GM03348 (cell line): ENCODE measurements at regions not wholly inside any gene's neighbourhood (a gene's known extent, or its start where the extent isn't known, plus 50 kb on each side); places are given as distances from the start of the nearest gene placed in this dataset.

Experiments
- DNase-seq: peaks from one replicate; pipeline ENCODE4 v3.0.0; 2012; ENCODE audit warnings: low spot score

DNA sequence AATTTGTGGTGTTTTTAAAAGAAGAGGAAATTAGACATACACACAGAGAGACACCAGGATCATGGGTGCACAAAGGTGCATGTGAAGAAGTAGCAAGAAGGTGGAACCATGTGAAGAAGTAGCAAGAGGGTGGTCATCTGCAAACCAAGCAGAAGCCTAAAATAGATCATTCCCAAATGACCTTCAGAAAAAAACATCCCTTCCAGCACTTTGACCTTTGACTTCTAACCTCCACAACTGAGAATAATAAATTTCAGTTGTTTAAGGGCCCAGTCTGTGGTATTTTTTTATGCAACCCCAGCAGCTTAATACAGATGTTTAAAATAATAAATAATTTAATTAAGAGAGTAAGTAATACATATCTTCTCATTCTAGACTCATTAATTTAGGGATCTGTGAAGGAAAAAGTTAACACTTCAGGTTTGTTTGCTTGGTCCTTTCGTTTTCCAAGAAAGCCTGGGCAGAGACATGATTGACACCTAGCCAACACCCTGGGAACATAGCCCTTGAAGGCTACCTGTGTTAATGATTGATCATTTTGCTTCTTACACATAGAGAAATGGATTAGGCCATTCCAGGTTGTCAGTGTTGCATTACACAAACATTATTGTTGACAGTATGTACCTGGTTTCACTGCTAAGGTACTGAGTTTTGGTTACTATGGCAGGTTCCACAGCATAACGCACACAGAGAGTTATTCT lies 1331.2 kb upstream of the GBE1 start:
- no peak for DNase-seq

DNA sequence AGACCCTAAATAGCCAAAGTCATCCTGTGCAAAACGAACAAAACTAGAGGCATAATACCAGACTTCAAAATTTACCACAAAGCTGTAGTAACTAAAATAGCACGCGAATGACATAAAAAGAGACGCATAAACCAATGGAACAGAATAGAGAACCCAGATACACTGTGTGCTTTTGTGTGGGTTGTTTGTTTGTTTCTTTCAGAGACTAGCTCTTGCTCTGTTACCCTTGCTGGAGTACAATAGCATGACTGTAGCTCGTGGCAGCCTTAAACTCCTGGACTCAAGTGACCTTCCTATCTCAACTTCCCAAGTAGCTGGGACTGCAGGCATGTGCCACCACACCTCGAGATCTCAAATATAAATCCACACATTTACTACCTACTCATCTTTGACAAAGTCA lies 1314.6 kb upstream of the GBE1 start:
- DNase-seq, result no peak

DNA sequence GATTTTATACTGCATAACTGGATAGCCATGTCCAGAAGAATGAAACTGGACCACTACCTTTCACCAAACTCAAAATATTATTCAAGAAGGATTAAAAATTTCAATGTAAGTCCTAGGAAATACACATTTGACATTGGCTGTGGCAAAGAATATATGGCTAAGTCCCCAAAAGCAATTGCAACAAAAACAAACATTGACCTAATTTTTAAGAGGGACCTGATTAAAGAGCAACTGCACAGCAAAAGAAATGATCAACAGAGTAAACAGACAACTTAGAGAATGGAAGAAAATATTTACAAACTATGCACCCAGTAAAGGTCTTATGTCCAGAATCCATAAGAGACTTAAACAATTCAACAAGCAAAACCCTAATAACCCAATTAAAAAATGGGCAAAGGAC lies 1313.0 kb upstream of the GBE1 start:
- no peak for DNase-seq

DNA sequence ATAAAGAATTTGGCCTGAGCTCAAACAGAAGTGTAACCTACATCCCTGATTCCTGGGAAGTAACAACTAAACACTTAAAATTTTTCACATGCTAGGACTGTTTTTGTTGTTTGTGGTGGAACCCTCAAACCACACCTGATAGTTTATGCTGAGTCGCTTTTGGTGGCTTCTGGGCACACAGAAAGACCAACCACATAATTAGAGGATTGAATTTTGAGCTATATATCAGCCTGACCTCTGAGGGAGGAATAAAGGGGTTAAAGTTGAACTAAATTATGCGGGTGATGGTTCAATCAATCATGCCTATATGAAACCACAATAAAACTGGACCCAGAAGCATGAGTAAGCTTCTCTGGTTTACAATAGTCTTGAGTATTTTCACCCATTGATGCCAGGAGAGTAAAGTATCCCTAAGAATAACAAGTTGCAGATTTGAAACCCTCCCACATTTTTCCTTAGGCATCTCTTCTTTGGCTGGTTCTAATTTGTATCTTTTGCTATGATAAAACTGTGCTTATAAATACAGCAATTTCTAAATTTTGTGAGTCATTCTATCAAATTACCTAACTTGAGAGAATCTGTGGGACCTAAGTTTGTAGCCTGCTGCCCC lies 1304.5 kb upstream of the GBE1 start:
- DNase-seq, result no peak

DNA sequence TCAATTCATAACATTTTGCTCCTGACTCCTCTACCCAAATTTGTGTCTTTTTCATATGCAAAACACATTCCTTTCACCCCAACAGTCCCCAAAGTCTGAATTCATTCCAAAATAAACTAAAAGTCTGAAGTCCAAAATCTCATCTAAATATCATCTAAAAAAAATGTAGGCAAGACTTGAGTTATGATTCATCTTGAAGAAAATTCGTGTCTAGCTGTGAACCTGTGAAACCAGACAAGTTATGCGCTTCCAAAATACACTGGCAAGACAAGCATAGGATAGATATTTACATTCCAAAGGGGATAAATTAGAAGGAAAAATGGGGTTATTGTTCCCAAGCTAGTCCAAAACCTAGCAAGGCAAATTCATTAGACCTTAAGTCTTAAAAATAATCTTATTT lies 1302.0 kb upstream of the GBE1 start:
- DNase-seq, result no peak

DNA sequence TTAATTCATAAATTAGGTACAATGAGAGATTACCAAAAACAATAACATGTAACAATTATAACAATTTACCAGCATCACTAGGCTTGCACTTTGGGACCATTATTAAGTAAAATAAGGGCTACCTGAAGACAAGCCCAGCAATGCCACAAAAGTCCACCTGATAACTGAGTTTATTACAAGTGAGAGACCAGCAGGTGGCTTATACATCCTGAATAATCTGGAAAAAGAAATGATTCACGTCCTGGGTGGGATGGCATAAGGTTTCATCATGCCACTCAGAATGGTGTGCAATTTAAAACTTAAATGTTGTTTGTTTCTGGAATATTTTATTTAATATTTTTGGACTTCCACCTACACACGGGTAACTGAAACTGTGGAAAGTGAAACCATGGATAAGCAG lies 1287.1 kb upstream of the GBE1 start:
- DNase-seq, result no peak

DNA sequence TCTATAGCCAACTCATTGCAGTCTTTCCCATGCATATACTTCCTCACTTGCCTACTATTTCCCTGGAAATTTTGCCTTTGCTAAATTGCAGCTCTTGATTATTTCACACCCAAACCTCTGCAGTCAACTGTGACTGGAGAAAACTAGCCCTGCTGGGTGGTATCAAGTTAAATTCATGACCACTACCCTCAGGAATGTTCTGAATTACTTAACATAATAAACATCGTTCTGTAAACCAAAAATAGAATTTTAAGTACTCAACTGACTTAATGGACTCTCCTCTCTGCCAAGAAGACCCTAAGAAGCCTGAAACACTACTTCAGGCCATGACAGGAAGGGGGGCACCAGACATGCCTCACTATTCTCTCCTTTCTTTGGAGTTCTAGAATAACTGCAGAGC lies 1278.0 kb upstream of the GBE1 start:
- DNase-seq, result no peak

DNA sequence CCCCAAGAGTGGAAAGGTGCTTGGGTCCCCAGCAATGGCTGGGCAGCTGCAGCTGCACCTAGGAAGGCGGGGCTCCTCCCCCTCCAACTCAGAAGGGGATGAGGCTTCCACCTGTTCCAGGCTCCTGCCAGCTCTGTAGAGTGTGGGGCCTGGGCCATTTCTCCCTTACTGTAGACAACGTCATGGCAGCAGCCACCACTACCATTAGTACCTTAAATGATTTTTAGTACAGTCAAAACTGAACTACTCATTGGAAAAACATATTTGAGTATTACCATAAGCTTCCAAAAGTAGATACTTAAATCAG lies 1274.2 kb upstream of the GBE1 start:
- DNase-seq, result no peak

DNA sequence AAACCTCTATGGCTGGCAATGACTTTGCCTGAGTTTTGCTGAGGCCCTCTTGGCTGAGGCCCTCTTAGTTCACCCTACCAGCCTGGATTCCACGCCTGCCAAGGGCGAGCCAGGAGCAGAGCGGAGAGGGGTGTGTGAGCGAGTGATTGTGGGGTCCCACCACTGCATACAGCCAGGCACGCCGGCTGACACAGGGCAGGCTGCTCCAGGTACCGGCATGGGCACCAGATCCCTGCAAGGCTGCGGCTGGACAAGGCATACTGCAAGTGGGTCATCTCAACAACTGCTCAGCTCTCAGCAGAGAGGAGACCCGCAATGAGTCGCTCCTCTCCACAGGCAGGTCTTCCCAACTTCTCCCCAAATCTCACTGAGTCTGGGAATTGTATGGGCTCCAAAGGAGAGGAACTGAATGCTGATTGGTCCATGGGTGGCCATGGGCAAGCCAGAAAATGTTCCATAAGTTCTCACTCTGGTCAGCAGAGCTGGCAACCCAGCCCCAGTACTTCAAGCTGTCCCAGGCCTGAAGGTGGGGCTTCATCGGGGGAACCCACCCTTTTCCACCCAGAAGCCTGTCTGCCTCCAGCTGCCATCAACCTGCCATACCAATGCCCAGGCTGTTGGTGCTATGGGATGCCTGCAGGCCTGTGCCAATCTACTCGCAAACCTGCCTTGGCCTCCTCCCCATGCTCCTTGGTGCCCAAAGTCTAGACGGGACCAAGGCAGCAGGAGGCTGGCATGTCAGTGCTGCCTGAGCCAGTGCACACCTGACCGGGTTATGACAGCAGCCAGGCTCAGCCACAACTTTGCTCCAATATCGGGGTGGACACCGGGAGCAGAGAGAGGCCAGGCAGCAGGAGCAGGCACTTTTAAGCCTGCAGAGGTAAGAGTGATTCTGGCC lies 1273.6 kb upstream of the GBE1 start:
- no peak for DNase-seq

DNA sequence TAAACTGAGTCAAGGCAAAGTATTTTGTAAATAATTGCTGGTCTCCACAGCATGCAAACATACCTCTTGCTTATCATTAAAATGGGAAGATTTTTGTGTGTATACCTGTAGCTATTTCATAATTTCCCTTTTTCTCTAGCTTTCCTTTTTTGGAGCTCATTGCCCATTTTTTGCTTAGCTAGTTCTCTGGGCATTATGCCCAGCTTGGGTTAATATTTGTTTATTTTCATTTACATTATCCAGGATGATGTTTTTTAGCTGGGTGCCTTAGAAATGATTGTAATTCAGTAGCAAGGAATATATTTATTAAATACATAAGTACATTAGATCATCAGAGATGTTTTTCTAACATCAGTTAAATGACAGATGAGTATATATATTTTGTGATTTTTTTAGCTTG lies 1271.7 kb upstream of the GBE1 start:
- DNase-seq, result no peak

DNA sequence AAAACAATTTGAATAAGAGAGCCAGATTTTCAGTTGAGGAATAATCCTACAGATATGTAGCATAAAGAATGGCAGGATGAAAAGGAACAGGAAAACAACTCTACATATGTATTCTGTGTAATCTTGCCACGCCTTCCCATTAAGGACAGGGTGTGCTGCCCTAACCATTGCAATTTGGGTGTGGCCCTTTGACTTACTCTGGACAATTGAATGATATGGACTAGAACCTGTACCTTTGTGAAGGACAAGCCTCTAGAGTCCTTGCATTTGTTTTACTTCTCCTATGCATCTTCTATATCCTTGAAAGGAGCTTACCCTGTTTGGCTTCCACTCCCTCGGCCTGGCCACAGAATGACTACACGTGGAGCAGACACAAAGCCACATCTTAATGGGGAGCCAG lies 1261.6 kb upstream of the GBE1 start:
- DNase-seq, result no peak

DNA sequence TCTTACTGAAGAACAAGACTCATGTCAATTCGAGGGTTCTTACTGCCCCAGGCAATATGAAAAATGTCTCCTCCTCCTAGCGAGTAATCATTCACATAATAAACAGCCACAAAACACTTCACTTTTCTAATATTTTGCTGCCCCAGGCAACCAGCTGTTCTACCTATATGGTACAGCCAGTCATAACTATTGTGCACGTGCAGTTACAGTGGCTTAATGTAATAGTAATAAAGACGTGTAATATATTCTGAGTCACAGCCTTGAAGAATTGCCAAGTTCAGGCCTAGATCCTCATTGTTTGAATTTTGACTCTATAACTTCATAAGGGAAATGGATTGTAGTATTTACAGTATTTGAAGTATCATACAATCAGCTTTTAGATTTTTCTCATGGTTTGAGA lies 1250.0 kb upstream of the GBE1 start:
- DNase-seq, result no peak

DNA sequence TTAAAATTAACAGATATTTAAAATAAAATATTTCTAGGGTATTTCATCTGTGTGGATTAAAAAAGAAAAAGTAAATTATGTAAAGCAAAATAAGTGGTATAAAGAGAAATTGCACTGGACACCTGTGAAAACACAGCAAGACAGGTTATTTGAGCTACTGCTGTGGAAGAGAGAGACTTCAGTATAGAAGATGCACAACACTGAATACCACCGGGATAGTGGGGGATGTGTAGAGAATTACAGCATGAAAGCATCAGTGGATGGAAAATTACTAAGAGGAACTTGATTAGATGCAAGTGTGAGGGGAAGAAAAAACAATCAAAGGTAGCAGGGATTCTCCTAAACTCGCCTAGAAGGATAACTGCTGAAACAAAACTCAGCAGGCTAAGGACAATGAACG lies 1242.5 kb upstream of the GBE1 start:
- DNase-seq, result no peak

DNA sequence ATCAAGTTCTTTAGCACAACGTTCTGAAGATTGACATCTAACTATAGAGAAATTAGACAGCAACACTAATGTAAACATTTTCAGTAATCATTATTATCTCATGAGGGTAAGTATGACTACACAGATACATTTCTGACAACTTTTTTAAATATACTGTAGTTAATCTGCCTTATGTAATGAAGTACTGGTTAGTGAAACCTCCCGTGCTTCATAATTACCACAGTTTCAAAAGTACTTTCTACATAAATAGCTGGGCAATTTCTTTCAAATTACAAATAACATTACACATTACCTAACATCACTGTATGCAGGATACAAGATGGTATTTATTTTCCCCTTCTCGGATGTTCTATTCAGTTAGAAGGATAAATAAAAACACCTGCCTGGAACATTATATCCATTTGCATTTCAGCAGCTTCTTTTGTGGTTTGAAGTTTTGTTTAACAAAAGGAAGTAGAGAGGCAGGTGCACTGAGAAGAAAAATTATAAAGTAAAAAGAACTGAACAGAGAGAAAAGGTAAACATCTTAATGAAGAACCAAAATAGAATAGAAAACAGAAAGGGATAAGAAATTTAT lies 1241.5 kb upstream of the GBE1 start:
- DNase-seq, result no peak

DNA sequence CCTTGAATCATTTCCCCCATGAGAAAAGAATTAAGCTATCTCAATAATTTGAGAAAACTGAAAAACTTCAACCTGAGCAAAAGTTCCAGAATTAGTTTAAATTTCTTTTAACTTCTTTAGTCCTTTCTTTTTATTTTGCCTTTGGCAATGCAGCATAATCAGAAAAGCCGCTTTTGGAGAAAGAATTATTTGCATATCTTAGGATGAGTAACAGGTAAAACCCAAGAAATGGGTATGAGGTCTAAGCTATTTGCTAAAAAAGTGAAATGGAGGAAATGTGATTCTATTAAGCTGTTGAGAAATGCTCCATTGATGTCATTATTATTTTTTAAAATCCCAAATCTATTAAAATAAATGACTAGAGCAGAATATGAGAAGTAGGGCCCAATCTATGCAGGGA lies 1238.3 kb upstream of the GBE1 start:
- DNase-seq, result no peak

DNA sequence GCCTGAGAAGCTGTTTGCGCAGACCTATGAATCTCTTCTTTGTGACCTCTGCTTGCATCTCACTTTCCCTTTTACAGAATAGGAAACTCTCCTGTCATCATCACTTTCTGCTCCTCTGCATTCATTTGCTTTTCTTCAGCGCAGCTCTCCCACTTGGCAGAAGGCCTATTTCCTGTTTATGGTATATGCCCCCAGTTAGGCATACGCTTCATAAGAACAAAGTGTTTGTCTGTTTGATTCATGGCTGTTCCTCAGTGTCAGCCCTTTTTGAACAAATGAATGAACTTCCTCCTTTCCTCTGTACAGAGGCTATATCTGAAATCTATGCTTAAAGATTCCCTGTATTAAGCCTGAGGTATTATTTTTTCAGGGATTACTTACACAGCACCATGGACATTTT lies 1216.9 kb upstream of the GBE1 start:
- no peak for DNase-seq

DNA sequence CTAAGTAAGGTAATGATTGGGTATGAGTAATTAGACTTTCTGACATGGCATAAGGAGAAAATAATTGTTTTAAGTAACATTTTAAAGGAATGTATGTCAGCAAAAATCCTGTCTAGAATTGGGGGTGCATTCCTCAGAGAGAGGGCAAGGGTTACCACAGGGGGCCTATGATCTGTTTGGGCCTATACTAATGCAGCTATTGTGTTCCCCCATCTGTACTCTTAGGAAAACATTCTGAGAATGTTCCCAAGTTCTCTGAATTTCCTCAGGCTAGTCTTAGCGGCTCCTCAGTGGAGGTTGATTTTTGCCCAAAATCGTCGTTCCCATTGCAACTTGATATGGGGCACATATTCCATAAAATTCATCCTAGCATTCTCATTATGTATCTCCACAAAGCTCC lies 1216.4 kb upstream of the GBE1 start:
- DNase-seq, result no peak

DNA sequence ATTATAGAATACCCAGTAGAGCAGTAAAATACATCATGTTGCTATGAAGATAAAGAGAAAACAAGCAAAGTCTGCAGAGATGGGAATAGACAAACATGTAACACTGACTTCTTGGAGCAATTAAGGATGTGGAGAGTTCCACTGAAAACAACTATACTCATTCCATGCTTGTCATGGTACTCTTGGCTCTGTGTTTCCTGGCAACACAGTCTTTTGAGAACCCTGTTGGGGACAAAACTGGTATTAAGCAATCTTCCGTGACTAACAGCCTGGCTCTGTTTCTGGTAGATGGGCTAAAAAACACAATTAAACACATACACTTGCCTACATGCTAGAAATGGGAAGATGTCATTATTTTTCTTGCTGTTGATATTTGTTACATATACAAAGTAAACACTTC lies 1212.3 kb upstream of the GBE1 start:
- DNase-seq, result no peak

DNA sequence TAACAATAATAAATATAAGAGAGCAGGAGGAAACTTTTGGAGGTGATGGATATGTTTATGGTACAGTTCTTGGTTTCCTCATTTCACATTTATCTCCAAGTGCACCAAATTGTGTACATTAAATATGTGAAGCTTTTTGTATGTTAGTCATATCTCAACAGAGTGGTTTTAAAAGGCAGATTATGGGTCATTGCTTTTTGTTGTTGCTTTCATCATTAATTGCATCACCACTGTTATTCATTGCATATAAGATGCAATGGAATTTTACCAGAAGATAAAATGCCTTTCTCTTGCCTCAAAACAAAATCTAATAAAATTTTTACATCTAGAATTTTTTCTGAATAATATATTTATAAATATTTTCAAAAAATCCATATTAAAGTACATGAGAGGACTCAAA lies 1198.9 kb upstream of the GBE1 start:
- DNase-seq, result no peak

DNA sequence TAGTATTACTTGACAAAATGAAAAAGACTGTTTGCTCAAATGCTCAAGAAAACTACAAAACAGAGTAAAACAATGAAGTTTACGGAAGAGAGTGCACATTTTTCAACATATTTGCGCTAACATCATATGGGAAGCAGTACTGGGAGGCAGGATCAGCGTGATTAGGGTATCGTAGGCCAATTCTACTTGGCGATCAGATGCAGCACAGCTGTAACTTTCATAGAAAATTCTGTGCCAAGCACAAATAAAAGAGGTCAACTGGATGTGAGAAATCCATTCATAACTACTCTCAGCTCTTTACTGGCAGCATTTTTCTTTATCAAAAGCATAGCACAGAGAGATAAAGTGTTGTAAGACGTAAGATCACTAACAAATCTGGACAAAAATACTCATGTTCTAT lies 1196.3 kb upstream of the GBE1 start:
- no peak for DNase-seq

DNA sequence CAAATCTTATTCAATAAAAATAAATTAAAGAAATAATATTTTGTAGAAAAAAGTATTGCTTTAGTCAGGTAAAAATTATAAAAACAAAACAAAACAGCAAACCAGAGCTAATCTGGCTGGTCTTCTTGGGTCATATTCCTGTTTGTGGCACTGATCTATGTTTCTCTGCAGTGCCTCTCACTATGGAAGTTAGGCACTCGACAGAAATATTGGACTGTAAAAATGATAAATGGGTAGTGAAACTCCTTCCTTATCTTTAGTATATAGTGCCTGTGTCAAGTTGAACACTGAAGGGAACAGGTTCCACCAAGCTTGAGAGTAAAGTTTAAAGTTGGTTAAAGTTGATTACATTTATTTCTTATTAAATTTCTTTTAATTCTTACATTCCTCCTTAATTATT lies 1195.6 kb upstream of the GBE1 start:
- no peak for DNase-seq

DNA sequence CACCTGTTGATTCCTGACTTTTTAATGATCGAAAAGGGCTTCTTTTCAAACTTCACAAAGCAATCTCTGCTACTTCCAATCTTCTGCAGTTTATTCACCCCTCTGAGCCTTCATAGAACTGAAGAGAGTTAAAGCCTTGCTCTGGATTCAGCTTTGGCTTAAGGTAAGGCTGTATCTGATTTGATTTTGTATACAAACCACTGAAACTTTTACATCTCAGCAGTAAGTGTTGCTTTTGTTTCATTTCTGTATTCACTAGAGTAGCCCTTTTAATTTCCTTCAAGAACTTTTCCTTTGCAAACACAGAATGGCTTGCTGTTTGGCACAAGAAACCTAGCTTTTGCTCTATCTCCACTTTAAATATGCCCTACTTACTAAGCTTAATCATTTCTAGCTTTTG lies 1193.0 kb upstream of the GBE1 start:
- DNase-seq, result no peak

DNA sequence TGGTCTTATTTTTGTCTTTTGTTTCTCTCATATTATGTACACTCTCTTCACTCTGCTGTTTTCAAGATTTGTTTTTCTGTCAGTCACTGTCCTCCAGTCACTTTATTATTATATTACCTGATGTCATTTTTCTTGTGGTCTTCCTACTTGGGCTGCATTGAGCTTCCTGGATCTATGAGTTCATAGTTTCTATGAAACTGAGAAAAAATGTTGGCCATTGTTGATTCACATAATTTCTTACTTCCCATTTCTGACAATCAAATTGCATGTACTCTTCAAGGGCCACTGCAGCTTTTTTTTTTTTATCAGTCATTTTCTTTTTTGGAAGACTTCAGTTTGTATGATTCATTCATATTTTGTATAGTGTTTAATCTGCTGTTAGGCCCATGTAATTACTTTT lies 1180.6 kb upstream of the GBE1 start:
- DNase-seq, result no peak
